GM10248 (cell line): ENCODE measurements at regions not wholly inside any gene's neighbourhood (a gene's known extent, or its start where the extent isn't known, plus 50 kb on each side); places are given as distances from the start of the nearest gene placed in this dataset.

Experiments
- CTCF ChIA-PET: fragments of 300-600 bp; sonication (Branson Sonifier 250); formaldehyde crosslinking; extraction: SDS; loops from one replicate; lab custom pipeline; 2021; ENCODE audit warnings: antibody characterized with exemption; lab: Yijun Ruan, JAX
- POLR2A ChIA-PET: fragments of 350-650 bp; sonication (Branson Sonifier 250); formaldehyde crosslinking; extraction: SDS; loops from one replicate; lab custom pipeline; 2020; ENCODE audit warnings: antibody characterized with exemption; lab: Yijun Ruan, JAX
- DNase-seq: peaks from one replicate; pipeline ENCODE4 v3.0.0; 2012; ENCODE audit errors: extremely low spot score
- CTCF ChIP-seq: IDR thresholded peaks from 2 replicates; pipeline ENCODE4 v1.5.1; 2012; ENCODE audit warnings: mild to moderate bottlenecking, low read depth; ENCODE audit errors: extremely low read depth, missing control alignments, control extremely low read depth

- no peak for TF ChIP-seq CTCF
- ChIA-PET CTCF (interaction anchor here (1.6 kb wide), 1 partner anchor 35 kb away, joined by 3 read pairs; no protein-coding TSS in a partner anchor), POLR2A (no interaction called here)
- DNase-seq: no peak
These were observed 158.4 kb upstream of the DPT start for GRCh38 chr1:168887381-168887780.

GRCh38 chr1:168888418-168888817, 159.4 kb upstream of the DPT start:
- no peak for DNase-seq
- CTCF ChIA-PET: interaction anchor here (1.3 to 1.6 kb wide), 2 partner anchors 9 to 37 kb away, joined by 3 read pairs; no protein-coding TSS in a partner anchor
- POLR2A ChIA-PET: no interaction called here
- TF ChIP-seq CTCF: no peak

- no peak for TF ChIP-seq CTCF
- POLR2A ChIA-PET: no interaction called here
- no peak for DNase-seq
- CTCF ChIA-PET: no interaction called here
These were observed 163.9 kb upstream of the DPT start for GRCh38 chr1:168892931-168893330.

GRCh38 chr1:168893359-168893801, 164.4 kb upstream of the DPT start:
- DNase-seq: no peak
- ChIA-PET CTCF (no interaction called here), POLR2A (no interaction called here)
- TF ChIP-seq CTCF: no peak

- ChIA-PET POLR2A (no interaction called here), CTCF (no interaction called here)
- TF ChIP-seq CTCF: no peak
- DNase-seq: no peak
These were observed 165.4 kb upstream of the DPT start for GRCh38 chr1:168894397-168894903.

- CTCF ChIA-PET: interaction anchor here (0.9 to 1.3 kb wide), 4 partner anchors 8 to 25 kb away, joined by 3 read pairs; no protein-coding TSS in a partner anchor
- no peak for DNase-seq
- POLR2A ChIA-PET: no interaction called here
- TF ChIP-seq CTCF: no peak
These were observed 168.2 kb upstream of the DPT start for GRCh38 chr1:168897249-168897648.

- ChIA-PET CTCF (interaction anchor here (1.7 kb wide), 1 partner anchor 11 kb away, joined by 3 read pairs; no protein-coding TSS in a partner anchor), POLR2A (no interaction called here)
- TF ChIP-seq CTCF: no peak
- DNase-seq: no peak
These were observed 174.3 kb upstream of the DPT start for GRCh38 chr1:168903237-168903830.
